HG02973 (cell line): ENCODE measurements at regions not wholly inside any gene's neighbourhood (a gene's known extent, or its start where the extent isn't known, plus 50 kb on each side); places are given as distances from the start of the nearest gene placed in this dataset.

Experiments
- ATAC-seq: cut with Tn5 transposase; IDR thresholded peaks from one replicate; pipeline ENCODE4 v1.9.1; 2021; ENCODE audit warnings: moderate library complexity; ENCODE audit not compliant: unreplicated experiment

- no peak for ATAC-seq
Observed at GRCh38 chr4:112982680-112983079, 66.8 kb upstream of the ANK2 start.

GRCh38 chr4:112994732-112995464 lies 54.6 kb upstream of the ANK2 start:
- no peak for ATAC-seq
